Lung (tissue), 11 donors: ENCODE measurements at regions not wholly inside any gene's neighbourhood (a gene's known extent, or its start where the extent isn't known, plus 50 kb on each side); places are given as distances from the start of the nearest gene placed in this dataset.

ENCODE experiments used
- ATAC-seq: fragments of 200-7000 bp; cut with Tn5 transposase; one replicate; pipeline ENCODE4 v1.9.1; 2020; ENCODE audit warnings: moderate number of reproducible peaks; ENCODE audit not compliant: insufficient read depth, low FRiP score
- DNase-seq, 3 donors: peaks; one replicate each; pipeline ENCODE4 v3.0.0-alpha.2; 2013 to 2017
- H3K27ac ChIP-seq, 2 donors: one replicate each; pipeline ENCODE4 v1.5.1; 2013; ENCODE audit warnings: mild to moderate bottlenecking in 2 of 2, moderate library complexity in 2 of 2, control low read depth in 1 of 2, inconsistent platforms in 1 of 2, low read depth in 1 of 2, low read length in 1 of 2
- H3K27me3 ChIP-seq, 3 donors: one replicate each; pipeline ENCODE4 v1.5.1; 2013; ENCODE audit warnings: low read length in 2 of 3; ENCODE audit not compliant: control insufficient read depth in 3 of 3, insufficient read depth in 3 of 3
- H3K36me3 ChIP-seq, 4 donors: one replicate each; pipeline ENCODE4 v1.5.1; 2013; ENCODE audit warnings: low read length in 4 of 4, mild to moderate bottlenecking in 1 of 4, moderate library complexity in 1 of 4; ENCODE audit not compliant: control insufficient read depth in 4 of 4, insufficient read depth in 4 of 4
- H3K4me1 ChIP-seq, 5 donors: one replicate each; pipeline ENCODE4 v1.5.1; 2013; ENCODE audit warnings: low read length in 5 of 5, mild to moderate bottlenecking in 2 of 5, moderate library complexity in 1 of 5; ENCODE audit not compliant: control insufficient read depth in 5 of 5, insufficient read depth in 5 of 5
- H3K4me3 ChIP-seq: one replicate; pipeline ENCODE4 v1.5.1; 2013; ENCODE audit warnings: mild to moderate bottlenecking, control low read depth, moderate library complexity
- H3K9ac ChIP-seq, 2 donors: one replicate each; pipeline ENCODE4 v1.5.1; 2013; ENCODE audit warnings: low read length in 2 of 2, control low read depth in 1 of 2; ENCODE audit not compliant: insufficient read depth in 1 of 2
- H3K9me3 ChIP-seq, 4 donors: one replicate each; pipeline ENCODE4 v1.5.1; 2013; ENCODE audit warnings: low read length in 3 of 4, mild to moderate bottlenecking in 1 of 4, moderate library complexity in 1 of 4; ENCODE audit not compliant: control insufficient read depth in 4 of 4, insufficient read depth in 3 of 4
- WGBS, 2 donors: extraction: QIAGEN DNeasy Blood & Tissue Kit; methylation state at CpG; one replicate each; pipeline ENCODE4 v1.1.7; 2013; 5-methylcytosine and 5-hydroxymethylcytosine counted together
- TF ChIP-seq, protein P1 (sequence below): IDR thresholded peaks from 2 replicates; pipeline ENCODE4 v1.5.1; 2012; ENCODE audit warnings: mild to moderate bottlenecking; ENCODE audit errors: control extremely low read depth, extremely low read depth
- donor health status: control.
- donor health status: control.
- donor health status: Bipolar disorder and iron deficiency.
- donor health status: healthy.
- donor health status: DM: yes; HTN: yes; CAD: no.

DNA sequence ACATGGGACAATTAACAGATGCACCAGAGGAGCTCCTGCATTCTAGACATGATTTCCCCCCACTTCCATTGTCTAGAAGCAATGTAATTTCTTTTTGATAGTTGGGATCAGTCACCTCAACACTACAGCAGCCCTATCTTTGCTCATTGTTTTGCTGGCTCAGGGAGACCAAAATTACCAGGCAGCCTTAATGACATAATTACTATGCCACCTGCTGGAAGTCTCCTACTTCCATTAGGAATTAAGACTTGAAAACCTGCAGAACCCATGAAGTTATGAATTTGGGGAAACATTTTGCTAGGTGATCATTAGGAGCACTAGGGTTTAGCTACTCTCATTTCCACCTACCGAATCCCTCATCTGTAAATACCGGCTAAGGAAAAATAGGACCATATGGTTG is 312.0 kb upstream of the CA10 start:
- no peak overlapping the region for H3K9ac ChIP-seq
- no peak overlapping the region for H3K27ac ChIP-seq
- no peaks in the 10 kb centered on the region for H3K27me3 ChIP-seq
- H3K36me3 ChIP-seq: no peaks in the 10 kb centered on the region
- no peak for ATAC-seq
- WGBS, 2 donors: 92 to 93% methylated on average over 2 of the region's 2 CpGs
- peaks cover 0 to under 1% (median 0%) of the 10 kb centered on the region in 4 donors for H3K9me3 ChIP-seq
- no peak overlapping the region for H3K4me3 ChIP-seq
- no peak for DNase-seq
- TF ChIP-seq, protein P1, sequence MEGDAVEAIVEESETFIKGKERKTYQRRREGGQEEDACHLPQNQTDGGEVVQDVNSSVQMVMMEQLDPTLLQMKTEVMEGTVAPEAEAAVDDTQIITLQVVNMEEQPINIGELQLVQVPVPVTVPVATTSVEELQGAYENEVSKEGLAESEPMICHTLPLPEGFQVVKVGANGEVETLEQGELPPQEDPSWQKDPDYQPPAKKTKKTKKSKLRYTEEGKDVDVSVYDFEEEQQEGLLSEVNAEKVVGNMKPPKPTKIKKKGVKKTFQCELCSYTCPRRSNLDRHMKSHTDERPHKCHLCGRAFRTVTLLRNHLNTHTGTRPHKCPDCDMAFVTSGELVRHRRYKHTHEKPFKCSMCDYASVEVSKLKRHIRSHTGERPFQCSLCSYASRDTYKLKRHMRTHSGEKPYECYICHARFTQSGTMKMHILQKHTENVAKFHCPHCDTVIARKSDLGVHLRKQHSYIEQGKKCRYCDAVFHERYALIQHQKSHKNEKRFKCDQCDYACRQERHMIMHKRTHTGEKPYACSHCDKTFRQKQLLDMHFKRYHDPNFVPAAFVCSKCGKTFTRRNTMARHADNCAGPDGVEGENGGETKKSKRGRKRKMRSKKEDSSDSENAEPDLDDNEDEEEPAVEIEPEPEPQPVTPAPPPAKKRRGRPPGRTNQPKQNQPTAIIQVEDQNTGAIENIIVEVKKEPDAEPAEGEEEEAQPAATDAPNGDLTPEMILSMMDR: no peak
- H3K4me1 ChIP-seq: no peaks in the 10 kb centered on the region

DNA sequence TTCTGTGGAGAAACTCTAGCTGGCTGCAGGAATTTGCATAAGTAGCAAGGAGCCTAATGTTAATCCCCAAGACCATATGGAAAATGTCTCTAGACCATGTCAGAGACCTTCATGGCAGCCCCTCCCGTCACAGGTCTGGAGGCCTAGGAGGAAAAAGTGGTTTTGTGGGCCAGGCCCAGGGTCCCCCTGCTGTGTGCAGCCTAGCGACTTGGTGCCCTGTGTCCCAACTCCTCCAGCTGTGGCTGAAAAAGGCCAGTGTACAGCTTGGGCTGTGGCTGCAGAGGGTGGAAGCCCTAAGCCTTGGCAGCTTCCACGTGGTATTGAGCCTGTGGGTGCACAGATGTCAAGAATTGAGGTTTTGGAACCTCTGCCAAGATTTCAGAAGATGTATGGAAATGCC is 306.9 kb upstream of the CA10 start:
- WGBS, 2 donors: 65 to 77% methylated on average over 3 of the region's 3 CpGs
- no peak for DNase-seq
- TF ChIP-seq, protein P1: no peak

DNA sequence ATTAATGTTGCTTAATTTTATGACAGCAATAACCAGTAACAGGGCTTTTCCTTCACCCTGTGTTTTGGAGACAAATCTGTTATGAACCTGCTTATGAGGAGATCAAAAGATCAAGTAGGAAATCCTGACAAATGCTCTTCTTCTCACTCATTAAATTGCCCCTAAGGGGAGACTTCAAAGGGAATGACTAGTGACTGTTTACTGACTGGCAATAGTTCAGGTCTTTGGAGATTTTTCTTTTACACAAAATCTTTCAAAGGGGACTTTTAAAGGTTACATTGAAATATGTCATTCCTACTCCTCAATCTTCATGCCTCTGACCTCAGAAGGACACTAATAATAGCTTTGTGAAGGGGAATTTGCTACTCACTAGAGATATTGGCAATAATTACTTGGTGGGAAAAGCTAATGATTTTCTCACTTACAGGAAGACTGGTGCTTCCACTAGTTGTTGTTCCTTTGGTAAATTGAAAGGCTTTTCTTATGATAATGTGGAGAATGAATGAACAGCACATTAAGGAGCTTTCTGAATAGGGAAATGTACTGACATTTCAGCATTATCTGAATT is 292.9 kb upstream of the CA10 start:
- H3K36me3 ChIP-seq: no peaks in the 10 kb centered on the region
- H3K4me3 ChIP-seq: no peak overlapping the region
- no peaks in the 10 kb centered on the region for H3K4me1 ChIP-seq
- H3K27ac ChIP-seq: no peak overlapping the region
- DNase-seq (no peak), ATAC-seq (no peak)
- TF ChIP-seq, protein P1: no peak
- peaks cover 0 to 2% (median 0%) of the 10 kb centered on the region in 4 donors for H3K9me3 ChIP-seq
- no peak overlapping the region for H3K9ac ChIP-seq
- H3K27me3 ChIP-seq: no peaks in the 10 kb centered on the region

More for the DNA sequence above, 306.9 kb upstream of the CA10 start:
- Histone ChIP-seq H3K4me1 (no peaks in the 10 kb centered on the region), H3K9ac (no peak overlapping the region), H3K36me3 (no peaks in the 10 kb centered on the region), H3K9me3 (peaks cover 0 to 5% (median 2%) of the 10 kb centered on the region in 4 donors), H3K27me3 (no peaks in the 10 kb centered on the region), H3K27ac (no peak overlapping the region), H3K4me3 (no peak overlapping the region)
- no peak for ATAC-seq

DNA sequence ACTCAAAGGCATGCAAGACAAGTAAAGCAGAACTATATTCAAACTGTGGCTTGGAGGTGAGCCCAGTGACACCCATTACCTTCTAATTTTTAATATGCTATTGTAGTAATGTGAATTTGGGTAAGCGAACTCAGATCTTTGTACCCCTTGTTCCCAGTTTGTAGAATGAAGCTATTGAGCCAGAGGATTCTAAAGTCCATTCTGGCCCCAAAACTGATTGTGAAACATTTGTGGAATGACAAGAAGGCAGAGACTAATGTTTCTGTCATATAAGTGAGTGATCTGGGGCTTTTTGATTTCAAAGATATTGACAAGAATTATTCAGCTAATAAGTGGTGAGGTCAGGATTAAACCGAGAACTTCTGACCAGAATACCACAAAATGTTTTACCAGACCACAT is 283.8 kb upstream of the CA10 start:
- no peak overlapping the region for H3K27ac ChIP-seq
- H3K9me3 ChIP-seq: peaks cover 0 to 7% (median 1%) of the 10 kb centered on the region in 4 donors
- H3K27me3 ChIP-seq: no peaks in the 10 kb centered on the region
- TF ChIP-seq, protein P1: no peak
- no peak for ATAC-seq
- 84 to 91% methylated on average over 2 of the region's 2 CpGs for WGBS, 2 donors
- H3K36me3 ChIP-seq: no peaks in the 10 kb centered on the region
- H3K9ac ChIP-seq: no peak overlapping the region
- no peaks in the 10 kb centered on the region for H3K4me1 ChIP-seq
- DNase-seq: no peak
- no peak overlapping the region for H3K4me3 ChIP-seq
